OCI-LY7 (cell line): ENCODE measurements at regions not wholly inside any gene's neighbourhood (a gene's known extent, or its start where the extent isn't known, plus 50 kb on each side); places are given as distances from the start of the nearest gene placed in this dataset.

ENCODE experiments used
- BruUV-seq: library from RNA; stranded (reverse); fragments of 400-500 nt; replicated peaks from 2 replicates; lab custom pipeline; 2021; lab: Mats Ljungman, UMichigan
- CTCF ChIA-PET: fragments of 300-600 bp; sonication (Branson Sonifier 250); formaldehyde crosslinking; loops from one replicate; lab custom pipeline; 2022; ENCODE audit warnings: antibody characterized with exemption; ENCODE audit not compliant: unreplicated experiment; lab: Charles Lee
- POLR2A ChIA-PET: fragments of 300-600 bp; sonication (Branson Sonifier 250); formaldehyde crosslinking; loops from one replicate; lab custom pipeline; 2022; ENCODE audit warnings: antibody characterized with exemption; lab: Charles Lee
- DNase-seq: peaks from one replicate; pipeline ENCODE4 v3.0.0-alpha.2; 2015; ENCODE audit warnings: low spot score
- H2AFZ ChIP-seq: fragments of 200-600 bp; sonication (generic), shearing (Covaris generic); 2 replicates; pipeline ENCODE4 v1.6.1; 2014; ENCODE audit warnings: mild to moderate bottlenecking, antibody characterized with exemption, low read length, moderate library complexity
- H3K27ac ChIP-seq: fragments of 200-600 bp; sonication (generic); 2 replicates; pipeline ENCODE4 v1.5.1; 2014; ENCODE audit warnings: mixed run types, low read depth, mild to moderate bottlenecking, moderate library complexity, low read length, inconsistent platforms; ENCODE audit not compliant: poor library complexity, severe bottlenecking
- H3K36me3 ChIP-seq: fragments of 200-600 bp; sonication (generic); 2 replicates; pipeline ENCODE4 v1.6.1; 2014; ENCODE audit warnings: mild to moderate bottlenecking, antibody characterized with exemption, low read length, moderate library complexity, mixed read lengths; ENCODE audit not compliant: insufficient read depth
- H3K4me1 ChIP-seq: fragments of 200-600 bp; sonication (generic); 2 replicates; pipeline ENCODE4 v1.5.1; 2014; ENCODE audit warnings: mild to moderate bottlenecking, low read length; ENCODE audit not compliant: insufficient read depth, poor library complexity, severe bottlenecking
- H3K4me2 ChIP-seq: fragments of 200-600 bp; sonication (generic); 2 replicates; pipeline ENCODE4 v1.6.1; 2014; ENCODE audit warnings: mild to moderate bottlenecking, low read length
- H3K4me3 ChIP-seq: fragments of 200-600 bp; sonication (generic); 2 replicates; pipeline ENCODE4 v1.5.1; 2014; ENCODE audit warnings: mild to moderate bottlenecking, low read depth, low read length; ENCODE audit not compliant: poor library complexity, severe bottlenecking
- H3K79me2 ChIP-seq: fragments of 200-600 bp; sonication (generic); 2 replicates; pipeline ENCODE4 v1.6.1; 2016; ENCODE audit warnings: low read depth, mild to moderate bottlenecking, low read length, moderate library complexity, mixed read lengths; ENCODE audit not compliant: insufficient read depth
- H3K9me2 ChIP-seq: fragments of 200-600 bp; sonication (generic); 2 replicates; pipeline ENCODE4 v1.6.1; 2016; ENCODE audit warnings: mild to moderate bottlenecking, low read length, mixed read lengths; ENCODE audit not compliant: insufficient read depth
- H3K9me3 ChIP-seq: fragments of 200-600 bp; sonication (generic); 2 replicates; pipeline ENCODE4 v1.6.1; 2014; ENCODE audit warnings: mild to moderate bottlenecking, mixed run types, low read length, mixed read lengths
- H4K20me1 ChIP-seq: fragments of 200-600 bp; sonication (generic); 2 replicates; pipeline ENCODE4 v1.6.1; 2014; ENCODE audit warnings: mild to moderate bottlenecking, antibody characterized with exemption, low read length, moderate library complexity, mixed read lengths; ENCODE audit not compliant: insufficient read depth
- CTCF ChIP-seq: fragments of 200-600 bp; sonication (generic); conservative IDR thresholded peaks from 2 replicates; pipeline ENCODE4 v1.5.1; 2014; ENCODE audit warnings: mild to moderate bottlenecking, antibody characterized with exemption, low read length, moderate library complexity, mixed read lengths
- EZH2phosphoT487 ChIP-seq: fragments of 200-600 bp; sonication (generic); IDR thresholded peaks from 2 replicates; pipeline ENCODE4 v1.6.1; 2018; ENCODE audit warnings: low read depth, borderline replicate concordance, mild to moderate bottlenecking, mixed run types, antibody characterized with exemption, low read length, moderate library complexity, mixed read lengths
- intact Hi-C: fragments of 100-400 bp; cut with micrococcal nuclease; formaldehyde crosslinking; loops from one replicate; pipeline ENCODE4 v1.10.0; 2022; ENCODE audit not compliant: unreplicated experiment

- CTCF ChIA-PET = no interaction called here
Observed at GRCh38 chr20:39227416-39227815, 265.3 kb downstream of the DHX35 start.

GRCh38 chr20:39225978-39226377, 263.8 kb downstream of the DHX35 start:
- Histone ChIP-seq H3K4me3 (no peak overlapping the region), H3K27ac (no peak overlapping the region), H3K9me2 (no peaks in the 10 kb centered on the region), H3K4me1 (no peaks in the 10 kb centered on the region), H3K4me2 (no peak overlapping the region), H2AFZ (no peak overlapping the region), H3K36me3 (no peaks in the 10 kb centered on the region), H4K20me1 (no peaks in the 10 kb centered on the region), H3K79me2 (no peaks in the 10 kb centered on the region), H3K9me3 (no peaks in the 10 kb centered on the region)
- intact Hi-C loops = no loop called here
- POLR2A ChIA-PET = no interaction called here
- BruUV-seq = no TSS peak
- no peak for DNase-seq
- TF ChIP-seq CTCF (no peak), EZH2phosphoT487 (no peak)
- CTCF ChIA-PET = no interaction called here

More at GRCh38 chr20:39227416-39227815, 265.3 kb downstream of the DHX35 start:
- no peak for DNase-seq
- Histone ChIP-seq H3K36me3 (no peaks in the 10 kb centered on the region), H3K4me3 (no peak overlapping the region), H3K27ac (no peak overlapping the region), H3K9me2 (no peaks in the 10 kb centered on the region), H2AFZ (no peak overlapping the region), H3K4me2 (no peak overlapping the region), H3K4me1 (no peaks in the 10 kb centered on the region), H3K9me3 (no peaks in the 10 kb centered on the region), H4K20me1 (no peaks in the 10 kb centered on the region), H3K79me2 (no peaks in the 10 kb centered on the region)
- POLR2A ChIA-PET = interaction anchor here (1.3 kb wide), 1 partner anchor 8 kb away, joined by 3 read pairs; no protein-coding TSS in a partner anchor
- no peak for TF ChIP-seq EZH2phosphoT487
- no peak for TF ChIP-seq CTCF
- no TSS peak for BruUV-seq
- intact Hi-C loops = no loop called here

GRCh38 chr20:39225536-39225935, 263.4 kb downstream of the DHX35 start:
- Histone ChIP-seq H3K9me2 (no peaks in the 10 kb centered on the region), H3K79me2 (no peaks in the 10 kb centered on the region), H3K4me1 (no peaks in the 10 kb centered on the region), H3K27ac (no peak overlapping the region), H3K4me3 (no peak overlapping the region), H3K9me3 (no peaks in the 10 kb centered on the region), H3K4me2 (no peak overlapping the region), H2AFZ (no peak overlapping the region), H3K36me3 (no peaks in the 10 kb centered on the region), H4K20me1 (no peaks in the 10 kb centered on the region)
- DNase-seq = no peak
- BruUV-seq = no TSS peak
- ChIA-PET CTCF (no interaction called here), POLR2A (interaction anchor here (0.6 kb wide), 1 partner anchor 120 kb away, joined by 4 read pairs; no protein-coding TSS in a partner anchor)
- no peak for TF ChIP-seq CTCF
- no peak for TF ChIP-seq EZH2phosphoT487
- intact Hi-C loops = no loop called here
